ENCODE measurements at regions not wholly inside any gene's neighbourhood (a gene's known extent, or its start where the extent isn't known, plus 50 kb on each side); places are given as distances from the start of the nearest gene placed in this dataset.

DNA sequence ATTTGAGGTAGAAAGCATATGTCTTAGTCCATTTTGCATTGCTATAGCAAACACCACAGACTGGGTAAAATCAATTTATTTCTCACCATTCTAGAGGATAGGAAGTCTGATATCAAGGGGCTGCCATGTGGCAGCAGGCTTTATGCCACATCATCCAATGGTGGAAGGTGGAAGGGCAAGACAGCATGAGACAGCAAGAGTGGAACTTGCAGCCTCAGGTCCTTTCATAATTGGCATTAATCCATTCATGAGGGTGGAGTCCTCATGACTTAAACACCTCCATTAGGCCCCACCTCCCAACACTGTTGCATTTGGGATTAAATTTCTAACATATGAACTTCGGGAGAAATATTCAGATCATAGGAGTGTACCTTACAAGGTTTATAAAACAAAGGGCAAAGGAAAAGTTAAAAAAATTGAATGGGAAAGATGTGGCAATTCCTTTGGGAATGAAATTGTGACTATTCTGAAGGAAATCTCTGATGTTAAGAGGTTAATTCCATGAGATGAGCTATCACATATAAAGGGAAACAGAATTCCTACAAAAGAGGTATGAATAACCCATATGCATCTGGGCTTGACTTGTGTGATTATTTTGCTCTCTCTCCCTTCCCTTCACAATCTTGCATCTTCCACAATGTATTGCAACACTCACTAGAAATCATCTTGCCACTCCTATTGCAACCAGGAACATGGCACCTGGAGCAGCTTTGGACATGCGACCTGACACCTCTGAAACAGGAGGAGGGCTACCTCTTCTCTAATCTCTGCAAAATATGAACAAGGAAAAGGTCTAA, 507.8 kb downstream of the EPHA4 start:
- no peak for TF ChIP-seq POLR2AphosphoS5 (IDR thresholded peaks at IDR 0.05)
- TF ChIP-seq, protein P1, sequence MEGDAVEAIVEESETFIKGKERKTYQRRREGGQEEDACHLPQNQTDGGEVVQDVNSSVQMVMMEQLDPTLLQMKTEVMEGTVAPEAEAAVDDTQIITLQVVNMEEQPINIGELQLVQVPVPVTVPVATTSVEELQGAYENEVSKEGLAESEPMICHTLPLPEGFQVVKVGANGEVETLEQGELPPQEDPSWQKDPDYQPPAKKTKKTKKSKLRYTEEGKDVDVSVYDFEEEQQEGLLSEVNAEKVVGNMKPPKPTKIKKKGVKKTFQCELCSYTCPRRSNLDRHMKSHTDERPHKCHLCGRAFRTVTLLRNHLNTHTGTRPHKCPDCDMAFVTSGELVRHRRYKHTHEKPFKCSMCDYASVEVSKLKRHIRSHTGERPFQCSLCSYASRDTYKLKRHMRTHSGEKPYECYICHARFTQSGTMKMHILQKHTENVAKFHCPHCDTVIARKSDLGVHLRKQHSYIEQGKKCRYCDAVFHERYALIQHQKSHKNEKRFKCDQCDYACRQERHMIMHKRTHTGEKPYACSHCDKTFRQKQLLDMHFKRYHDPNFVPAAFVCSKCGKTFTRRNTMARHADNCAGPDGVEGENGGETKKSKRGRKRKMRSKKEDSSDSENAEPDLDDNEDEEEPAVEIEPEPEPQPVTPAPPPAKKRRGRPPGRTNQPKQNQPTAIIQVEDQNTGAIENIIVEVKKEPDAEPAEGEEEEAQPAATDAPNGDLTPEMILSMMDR (IDR thresholded peaks at IDR 0.05), result no peak
- TF ChIP-seq POLR2A (IDR thresholded peaks at IDR 0.05), result no peak
